GM12892 (cell line): ENCODE measurements at regions not wholly inside any gene's neighbourhood (a gene's known extent, or its start where the extent isn't known, plus 50 kb on each side); places are given as distances from the start of the nearest gene placed in this dataset.

Experiments used
- POLR2AphosphoS5 ChIP-seq: IDR thresholded peaks from 2 replicates; pipeline ENCODE4 v1.6.1; 2011; ENCODE audit warnings: low read depth, low read length, control low read depth
- TAF1 ChIP-seq: IDR thresholded peaks from 2 replicates; pipeline ENCODE4 v1.6.1; 2011; ENCODE audit warnings: low read depth, mild to moderate bottlenecking, control low read depth, low read length, borderline replicate concordance

DNA sequence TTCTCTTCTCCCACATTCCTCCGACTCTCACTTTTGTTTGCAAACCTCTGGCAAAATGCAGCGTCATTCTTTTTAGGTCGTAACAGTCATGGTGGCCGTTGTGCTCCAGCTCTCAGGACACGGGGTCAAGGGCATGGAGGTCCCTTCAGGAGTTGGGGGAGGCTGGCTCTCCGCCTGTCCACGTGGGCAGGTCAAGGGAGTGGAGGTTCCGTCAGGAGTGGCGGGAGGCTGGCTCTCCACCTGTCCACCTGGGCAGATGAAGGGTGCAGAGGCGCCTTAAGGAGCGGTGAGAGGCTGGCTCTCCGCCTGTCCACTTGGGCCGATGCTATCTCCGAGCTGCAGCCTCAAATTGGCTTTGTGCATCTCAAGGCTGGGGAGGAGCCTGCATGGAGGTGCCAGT, 98.0 kb downstream of the ERMARD start:
- TF ChIP-seq POLR2AphosphoS5 (no peak), TAF1 (no peak)
